SK-MEL-5 (cell line): ENCODE measurements at regions not wholly inside any gene's neighbourhood (a gene's known extent, or its start where the extent isn't known, plus 50 kb on each side); places are given as distances from the start of the nearest gene placed in this dataset.

Experiments used
- DNase-seq: peaks from one replicate; pipeline ENCODE4 v3.0.0-alpha.2; 2016; ENCODE audit warnings: low read depth, low spot score
- in situ Hi-C: cut with HindIII; loops from 2 replicates; pipeline ENCODE4 v1.10.0; 2016; ENCODE audit warnings: low sequenced_read_pairs, high pct_unique_total_duplicates, low pct_unique_long_range_greater_than_20kb

DNA sequence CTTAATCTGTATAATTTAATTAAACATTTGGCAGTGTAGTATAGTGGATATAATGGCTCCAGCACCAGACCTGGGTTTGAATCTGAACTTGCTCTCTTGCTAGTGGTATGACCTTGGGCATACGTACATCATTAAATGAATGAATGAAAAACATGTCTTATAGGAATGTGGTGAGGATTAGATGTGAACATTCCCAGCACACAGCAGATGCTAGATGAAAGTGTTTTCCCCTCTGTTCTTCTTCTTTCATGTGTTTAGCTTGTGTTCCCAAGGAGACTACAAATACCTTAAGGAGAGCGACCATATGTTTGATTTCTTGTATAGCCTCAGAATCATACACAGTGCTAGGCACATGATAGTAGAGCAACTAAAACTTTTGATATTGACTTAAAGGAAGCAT lies 56.5 kb downstream of the CT47B1 start:
- no peak for DNase-seq
- in situ Hi-C loops = no loop called here

DNA sequence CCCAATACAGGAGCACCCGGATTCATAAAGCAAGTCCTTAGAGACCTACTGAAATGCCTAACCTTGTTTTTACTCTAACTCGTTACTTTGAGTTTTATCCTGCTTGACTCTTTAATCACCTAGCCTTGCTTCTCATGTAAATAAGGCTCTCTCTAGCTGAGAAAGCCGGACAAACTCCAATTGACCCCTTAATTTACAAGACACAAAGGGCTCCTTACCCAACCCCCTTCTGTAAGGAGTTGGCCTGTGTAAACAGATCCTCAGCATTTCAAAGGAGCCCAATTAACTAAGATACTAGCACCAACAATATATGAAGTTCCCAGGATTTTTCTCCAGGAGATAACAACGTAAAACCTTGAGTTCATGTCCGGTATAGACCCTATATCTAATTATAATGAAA lies 61.7 kb downstream of the CT47B1 start:
- in situ Hi-C loops = no loop called here
- no peak for DNase-seq

DNA sequence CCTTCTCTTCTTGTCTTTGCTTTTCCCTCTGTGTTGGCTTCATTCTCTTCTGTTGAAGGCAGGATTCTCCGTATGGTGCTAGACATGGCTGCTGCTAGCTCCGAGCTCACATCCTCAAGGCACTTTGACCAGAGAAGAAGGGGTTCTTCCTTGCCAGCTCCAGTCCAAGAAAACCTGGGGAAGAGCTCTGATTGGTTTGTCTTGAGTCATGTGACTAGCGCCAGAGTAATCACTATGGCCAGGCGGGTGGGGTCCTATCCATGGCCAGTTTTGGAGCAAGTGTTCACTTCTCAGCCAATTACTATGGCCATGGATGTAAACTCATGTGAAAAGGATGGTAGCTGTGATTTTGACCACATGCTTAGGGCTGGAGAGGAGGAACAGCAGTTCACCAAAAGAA lies 74.2 kb downstream of the CT47B1 start:
- in situ Hi-C loops = no loop called here
- no peak for DNase-seq

DNA sequence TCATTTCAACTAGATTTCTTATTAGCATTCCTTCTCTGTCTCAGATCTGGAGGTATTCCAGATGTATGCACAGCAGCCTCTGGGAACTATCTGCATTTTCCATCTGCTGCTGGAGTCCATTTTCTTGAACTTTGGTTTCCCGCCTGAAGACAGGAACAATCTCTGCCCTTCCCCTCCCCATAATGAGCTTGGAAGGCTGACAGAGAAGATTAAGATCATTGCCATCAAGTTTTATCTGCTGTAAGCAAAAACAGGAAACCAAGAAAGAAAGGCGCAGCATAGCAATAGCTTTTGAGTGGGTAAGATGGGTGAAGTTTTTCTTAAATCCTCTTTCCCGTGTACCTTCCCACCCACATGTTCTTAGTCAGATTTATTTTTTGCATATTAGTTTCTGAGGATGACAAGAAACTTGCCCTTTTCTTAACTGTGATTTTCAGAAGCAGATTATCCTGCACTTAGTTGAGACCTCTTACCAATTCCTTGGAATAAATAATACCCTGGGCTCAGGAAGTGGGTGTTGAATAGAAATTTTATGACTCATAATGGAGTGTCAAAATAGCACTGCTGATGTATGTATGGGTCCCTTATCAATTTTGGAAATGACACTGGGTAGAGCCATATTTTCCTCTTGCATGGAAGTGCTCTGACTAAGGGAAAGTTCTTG lies 78.3 kb downstream of the CT47B1 start:
- in situ Hi-C loops = no loop called here

DNA sequence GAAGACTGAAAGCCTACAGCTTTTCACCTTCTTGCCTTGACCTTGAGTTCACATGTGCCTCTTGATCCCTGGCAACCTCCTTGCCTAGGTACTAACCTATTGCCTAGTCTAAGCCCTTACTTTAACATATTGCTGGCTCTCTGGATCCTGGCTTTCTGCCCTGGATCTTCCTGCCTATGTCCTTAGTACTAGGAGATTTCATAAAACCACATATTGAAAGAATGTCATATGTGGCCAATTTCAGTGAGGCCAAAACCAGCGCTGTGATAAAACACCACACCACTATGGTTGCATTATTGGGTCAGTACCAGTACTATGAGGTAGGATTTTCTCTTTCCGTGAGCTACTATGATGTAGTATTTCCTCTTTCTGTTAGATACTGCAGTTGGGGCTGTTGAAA lies 80.4 kb downstream of the CT47B1 start:
- DNase-seq = no peak
- in situ Hi-C loops = no loop called here

More for the DNA sequence above, 78.3 kb downstream of the CT47B1 start:
- no peak for DNase-seq

DNA sequence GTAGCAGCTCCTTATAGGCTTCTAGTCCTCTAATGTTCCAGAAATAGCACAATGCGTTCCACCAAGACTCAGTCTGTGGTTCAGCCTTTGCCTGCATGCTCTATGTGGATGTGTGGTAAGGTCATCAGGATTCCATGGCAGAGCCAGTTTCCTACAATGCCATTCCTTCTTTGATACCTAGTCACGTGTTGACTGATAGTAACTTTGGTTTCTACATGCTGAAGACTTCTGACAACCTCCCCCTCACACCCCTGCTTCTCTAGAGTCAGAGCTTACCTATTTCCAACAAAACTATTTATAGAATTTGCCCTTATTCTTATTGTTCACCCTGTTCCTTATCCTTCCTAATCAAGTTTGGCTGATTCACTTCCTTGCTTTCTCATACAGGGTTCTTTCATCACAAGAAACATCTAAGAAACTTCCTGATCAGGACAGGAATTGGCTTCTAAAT lies 81.1 kb downstream of the CT47B1 start:
- DNase-seq = no peak
- in situ Hi-C loops = no loop called here

DNA sequence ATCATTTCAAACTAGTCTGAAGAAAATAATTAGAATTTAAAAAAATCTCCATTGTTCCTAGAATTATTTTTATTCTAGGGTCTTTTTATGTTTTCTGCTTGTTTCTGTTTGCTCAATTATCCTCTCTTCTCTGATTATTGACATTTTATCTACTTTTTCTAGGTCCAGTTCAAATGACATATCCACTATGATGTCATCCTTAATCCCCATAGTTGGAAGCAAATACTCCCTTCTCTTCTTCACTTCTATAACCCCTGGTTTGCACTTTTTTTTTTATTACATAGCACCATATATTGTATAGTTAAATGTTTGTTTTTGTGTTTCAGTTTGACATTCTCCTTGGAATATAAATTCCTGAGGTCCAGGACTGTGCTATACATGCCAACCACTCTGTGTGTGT lies 82.6 kb downstream of the CT47B1 start:
- in situ Hi-C loops = no loop called here
- no peak for DNase-seq

DNA sequence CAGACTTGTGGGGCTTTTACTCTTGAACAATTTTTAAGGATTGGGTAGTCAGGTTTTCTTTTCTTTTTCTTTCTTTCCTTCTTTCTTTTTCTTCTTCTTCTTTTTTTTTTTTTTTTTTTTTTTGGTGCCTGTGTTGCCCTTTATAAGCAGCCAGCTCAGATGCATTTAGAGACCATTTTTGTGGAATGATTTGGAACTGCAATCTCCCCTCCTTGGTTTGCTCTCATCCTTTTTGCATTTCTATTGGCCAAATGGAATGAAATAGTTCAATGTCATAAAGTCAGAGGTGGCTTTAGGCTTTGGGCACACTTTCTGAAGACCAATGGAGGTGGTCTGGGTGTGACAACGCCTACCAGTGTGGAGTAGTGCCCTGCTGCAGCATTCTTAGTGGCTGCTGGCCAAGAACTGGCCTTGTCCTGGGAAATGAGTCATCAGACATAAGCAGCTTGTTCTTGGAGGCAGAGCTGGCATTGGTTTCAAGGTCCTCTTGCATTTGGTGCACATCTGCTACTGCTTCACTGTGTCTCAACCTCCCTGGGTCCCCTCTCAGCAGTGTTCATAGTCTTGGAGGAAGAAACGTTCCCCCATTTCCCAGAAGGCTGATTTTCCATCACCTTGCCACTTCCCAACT lies 84.5 kb downstream of the CT47B1 start:
- DNase-seq = peak; percentile 51
- in situ Hi-C loops = no loop called here

DNA sequence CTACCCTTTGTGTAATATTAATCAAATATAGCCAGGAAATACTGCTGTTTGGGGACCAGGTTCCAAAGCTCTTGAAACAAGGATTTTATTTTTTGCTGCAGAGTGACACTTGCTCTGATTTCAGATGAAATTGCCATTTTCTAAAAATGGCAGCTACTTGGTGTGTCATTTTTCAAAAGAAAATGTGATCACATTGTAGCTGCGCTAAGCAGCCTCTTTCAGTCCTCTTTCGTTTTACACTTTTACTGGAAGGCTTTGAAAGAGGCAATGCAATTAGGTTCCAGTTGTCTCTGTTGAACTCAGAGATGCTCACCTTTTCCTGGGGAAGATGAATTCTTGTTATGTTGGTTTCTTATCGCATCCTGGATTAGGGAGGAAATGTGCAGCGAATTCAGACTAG lies 85.1 kb downstream of the CT47B1 start:
- in situ Hi-C loops = no loop called here

DNA sequence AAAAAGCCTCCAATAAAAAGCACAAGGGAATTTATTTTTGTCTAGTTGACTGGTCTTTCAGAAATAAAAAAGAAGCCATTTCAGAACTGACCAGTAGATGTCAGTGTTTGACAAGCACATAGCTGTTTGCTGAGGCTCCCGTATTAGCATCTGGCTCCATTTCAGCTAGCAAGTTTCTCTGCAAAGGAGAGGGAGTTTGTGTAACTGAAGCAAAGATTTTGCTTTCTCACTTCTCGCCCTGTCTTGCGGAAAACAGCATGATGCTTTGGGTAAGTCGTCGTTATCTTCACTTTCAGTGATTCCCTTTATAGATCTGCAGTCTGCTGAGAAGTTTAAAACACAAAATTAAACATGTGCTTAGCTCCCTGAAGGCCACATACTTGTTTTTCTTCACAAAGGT lies 85.5 kb downstream of the CT47B1 start:
- peak; percentile 69 for DNase-seq
- in situ Hi-C loops = no loop called here

More for the DNA sequence above, 85.1 kb downstream of the CT47B1 start:
- no peak for DNase-seq

DNA sequence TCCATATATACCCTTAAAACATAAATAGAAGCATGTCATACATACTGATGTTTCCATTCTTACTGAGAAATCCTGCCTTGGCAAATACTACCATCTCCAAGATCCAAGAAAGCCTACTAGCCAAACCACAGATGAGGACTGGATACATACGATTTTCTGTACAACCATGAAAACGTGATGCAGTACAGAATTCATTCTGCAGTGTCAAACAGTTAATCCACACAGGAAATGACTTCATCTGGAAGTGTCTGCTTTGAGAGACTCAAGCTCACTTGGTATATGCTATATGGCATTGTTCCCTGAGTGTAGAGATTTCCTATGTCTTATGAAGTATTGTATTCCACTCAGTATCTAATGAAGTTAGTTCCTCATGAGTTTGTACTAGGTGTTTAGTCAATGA lies 94.3 kb downstream of the CT47B1 start:
- in situ Hi-C loops = no loop called here
- DNase-seq = no peak

DNA sequence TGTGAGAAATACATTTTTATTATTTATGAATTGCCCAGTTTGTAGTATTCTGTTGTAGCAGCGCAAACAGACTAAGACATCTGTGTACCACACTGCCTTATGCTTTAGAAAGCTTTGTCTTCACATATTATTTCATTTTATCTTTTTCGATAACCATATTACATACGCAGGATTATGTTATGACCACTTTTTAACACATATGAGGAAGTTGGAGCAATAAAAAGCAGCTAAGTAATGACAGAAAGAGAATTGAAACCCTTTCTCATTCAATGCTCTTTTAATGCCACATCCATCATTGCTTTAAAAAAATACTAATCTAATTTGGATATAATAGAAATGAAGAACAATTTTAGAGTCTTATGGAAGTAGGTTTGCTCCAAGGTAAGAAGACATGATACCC lies 99.7 kb downstream of the CT47B1 start:
- in situ Hi-C loops = no loop called here
- no peak for DNase-seq

DNA sequence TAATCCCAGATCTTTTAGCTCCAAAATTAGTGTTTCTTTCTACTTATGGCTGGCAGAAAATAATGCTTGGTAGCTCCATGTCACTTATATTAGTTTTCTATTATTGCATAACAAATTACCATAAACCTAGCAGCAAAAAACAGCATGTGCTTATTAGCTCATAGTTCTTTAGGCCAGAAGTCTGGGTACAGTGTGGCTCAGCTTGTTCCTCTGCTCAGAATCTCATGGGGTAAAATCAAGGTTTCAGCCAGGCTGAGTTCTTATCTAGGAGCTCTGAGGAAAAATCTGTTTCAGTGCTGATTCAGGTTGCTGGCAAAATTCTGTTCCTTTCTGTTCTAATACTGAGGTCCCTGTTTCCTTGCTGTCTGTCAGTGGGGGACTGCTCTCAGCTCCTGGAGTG lies 101.1 kb downstream of the CT47B1 start:
- DNase-seq = no peak
- in situ Hi-C loops = no loop called here

DNA sequence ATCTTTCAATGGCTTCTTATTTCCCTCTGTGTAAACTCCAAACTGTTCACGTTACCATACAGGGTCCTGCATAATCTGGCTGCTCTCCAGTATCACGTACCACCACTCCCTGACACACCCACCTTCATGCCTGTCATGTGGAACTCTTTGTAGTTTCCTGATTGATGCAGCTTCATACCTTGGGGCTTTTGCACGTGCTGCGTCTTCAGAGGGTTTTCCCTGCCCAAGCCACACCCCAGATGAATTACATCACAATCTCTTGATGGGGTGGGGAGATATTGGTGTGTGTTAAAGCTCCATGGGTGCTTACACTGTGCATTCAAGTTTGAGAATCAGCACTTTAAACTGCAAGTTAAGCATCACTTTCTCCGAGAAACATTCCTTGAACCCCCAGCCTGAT lies 101.9 kb downstream of the CT47B1 start:
- DNase-seq = no peak
- in situ Hi-C loops = no loop called here

DNA sequence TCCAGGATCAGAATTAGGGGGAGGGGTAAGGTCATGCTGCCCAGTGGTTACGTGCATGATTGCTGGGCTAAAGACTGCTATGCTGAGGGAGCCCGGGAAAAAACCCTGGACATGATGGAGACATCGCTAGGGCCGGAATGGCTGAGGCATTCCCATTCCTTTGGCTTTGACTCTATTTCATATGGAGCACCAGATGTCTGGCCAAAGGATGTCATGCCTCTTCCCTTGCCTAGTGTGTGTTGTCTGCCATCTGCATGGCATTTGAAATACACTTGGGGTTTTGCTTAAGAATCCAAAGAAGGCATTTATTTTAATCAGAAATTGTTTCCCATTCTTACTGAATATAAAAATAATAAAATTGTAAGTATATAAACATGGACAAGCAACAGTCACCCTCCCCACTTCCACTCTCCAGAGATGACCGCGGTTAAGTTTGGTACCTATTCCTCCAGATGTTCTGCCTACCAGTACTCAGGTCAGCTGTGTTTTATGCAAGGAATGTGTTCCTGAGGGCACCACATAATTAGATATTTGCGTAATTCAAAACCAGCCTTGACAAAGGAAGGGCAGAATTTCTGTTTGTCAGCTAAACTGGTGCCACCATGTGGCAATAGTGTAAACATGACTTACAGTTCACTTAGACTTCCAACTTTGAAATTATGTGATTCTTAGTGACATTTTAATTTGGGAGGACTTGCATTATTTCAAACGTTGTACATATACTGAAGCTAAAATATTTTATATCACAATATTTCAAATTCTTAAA lies 105.9 kb downstream of the CT47B1 start:
- peak; percentile 62 for DNase-seq
- in situ Hi-C loops = no loop called here

DNA sequence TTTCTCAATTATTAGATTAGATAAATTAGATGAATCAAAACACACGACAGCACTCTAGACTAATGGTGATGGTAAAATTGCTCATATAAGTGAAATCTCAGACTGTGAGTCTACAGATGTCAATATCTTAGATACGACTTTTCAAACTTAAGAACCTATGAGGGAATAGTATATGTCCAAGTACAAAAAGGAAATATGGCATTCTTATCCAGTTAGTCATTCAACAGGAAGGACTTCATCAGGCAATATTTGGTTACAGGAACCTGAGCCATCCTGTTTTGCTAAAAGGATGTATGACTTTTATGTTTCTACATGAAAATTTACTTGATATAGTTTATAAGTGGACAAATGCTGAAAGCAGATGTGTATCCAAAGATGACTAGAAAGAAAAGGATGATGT lies 107.0 kb downstream of the CT47B1 start:
- in situ Hi-C loops = no loop called here
- DNase-seq = no peak

DNA sequence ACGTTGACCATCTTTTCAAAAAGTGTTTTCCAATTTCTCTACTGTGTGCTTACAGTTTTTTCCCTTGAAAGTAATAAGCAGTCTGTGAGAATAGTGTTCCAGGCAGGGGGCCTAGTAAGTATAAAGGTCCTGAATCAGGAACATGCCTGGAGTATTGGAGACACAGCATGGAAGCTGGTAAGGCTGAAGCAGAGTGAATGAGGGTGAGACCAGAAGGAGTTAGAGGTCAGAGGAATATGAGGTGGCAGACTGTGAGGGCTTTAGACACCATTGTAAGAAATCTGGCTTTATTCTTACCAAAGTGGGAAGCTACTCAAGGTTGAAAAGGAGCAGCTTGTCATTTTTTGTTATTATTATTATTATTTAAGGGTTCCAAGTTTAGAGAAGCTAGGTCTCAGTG lies 107.4 kb downstream of the CT47B1 start:
- DNase-seq = no peak
- in situ Hi-C loops = no loop called here

DNA sequence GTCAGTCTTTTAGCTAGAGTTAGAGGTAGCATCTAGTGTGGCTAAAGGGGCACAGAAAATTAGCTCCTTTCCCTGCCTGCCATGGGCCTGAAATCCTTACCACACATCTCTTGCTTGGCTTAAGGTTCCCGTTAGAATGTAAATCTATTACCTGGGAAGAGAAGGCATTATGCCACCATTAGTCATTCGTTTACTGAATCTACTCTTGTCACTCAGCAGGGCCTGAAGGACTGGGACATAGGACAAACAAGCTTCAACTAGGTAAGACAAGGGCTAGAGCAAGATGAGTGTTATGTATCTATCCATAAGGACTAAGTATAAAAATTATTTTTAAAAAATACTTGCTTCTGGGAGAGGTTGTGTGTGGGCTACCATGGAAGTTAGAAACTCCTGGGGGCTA lies 112.4 kb downstream of the CT47B1 start:
- no peak for DNase-seq
- in situ Hi-C loops = no loop called here

DNA sequence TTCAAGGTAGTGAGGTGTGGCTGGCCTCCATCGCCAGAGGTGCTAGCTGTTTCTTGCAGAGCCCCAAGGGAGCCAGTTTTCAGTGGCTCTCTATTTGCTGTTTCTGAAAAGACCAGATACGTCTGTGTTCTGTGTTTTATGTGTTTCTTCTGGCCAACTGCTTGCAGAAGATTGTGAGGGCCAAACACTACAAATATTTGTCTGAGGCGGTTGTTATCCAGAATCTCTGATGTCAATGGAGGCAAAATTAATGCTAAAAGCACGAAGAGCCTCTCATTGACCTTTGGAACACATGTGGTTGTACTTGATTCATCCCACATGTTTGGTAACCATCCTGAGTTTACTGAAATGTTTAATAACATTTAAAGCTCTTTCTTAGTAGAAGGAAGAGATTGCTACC lies 113.9 kb downstream of the CT47B1 start:
- in situ Hi-C loops = no loop called here

More for the DNA sequence above, 113.9 kb downstream of the CT47B1 start:
- DNase-seq = no peak
